RWPE2 (cell line): ENCODE measurements at regions not wholly inside any gene's neighbourhood (a gene's known extent, or its start where the extent isn't known, plus 50 kb on each side); places are given as distances from the start of the nearest gene placed in this dataset.

Source experiments
- ATAC-seq: fragments of 200-7000 bp; cut with Tn5 transposase; 3 replicates; pipeline ENCODE4 v1.9.1; 2021; ENCODE audit warnings: low read depth
- DNase-seq: peaks from one replicate; pipeline ENCODE4 v3.0.0-alpha.2; 2020; ENCODE audit warnings: low spot score
- H3K27ac ChIP-seq: fragments of 450-650 bp; 2 replicates; pipeline ENCODE4 v1.5.1; 2017; ENCODE audit warnings: mild to moderate bottlenecking; ENCODE audit not compliant: poor library complexity, severe bottlenecking
- H3K27me3 ChIP-seq: fragments of 250-450 bp; sonication (Bioruptor Pico); 2 replicates; pipeline ENCODE4 v1.5.1; 2021; ENCODE audit warnings: mild to moderate bottlenecking, moderate library complexity; ENCODE audit not compliant: insufficient read depth, poor library complexity, severe bottlenecking
- H3K36me3 ChIP-seq: fragments of 250-450 bp; sonication (Bioruptor Pico); 2 replicates; pipeline ENCODE4 v1.5.1; 2020; ENCODE audit warnings: low read depth, mild to moderate bottlenecking, moderate library complexity
- H3K4me1 ChIP-seq: fragments of 250-450 bp; sonication (Bioruptor Pico); 2 replicates; pipeline ENCODE4 v1.5.1; 2021; ENCODE audit warnings: mild to moderate bottlenecking, moderate library complexity; ENCODE audit not compliant: insufficient read depth, poor library complexity, severe bottlenecking
- H3K4me3 ChIP-seq: fragments of 250-450 bp; sonication (Bioruptor Pico); 2 replicates; pipeline ENCODE4 v1.5.1; 2021; ENCODE audit warnings: mild to moderate bottlenecking, moderate library complexity; ENCODE audit not compliant: severe bottlenecking
- H3K9me3 ChIP-seq: fragments of 250-450 bp; sonication (Bioruptor Pico); 2 replicates; pipeline ENCODE4 v1.5.1; 2021; ENCODE audit warnings: mild to moderate bottlenecking, moderate library complexity; ENCODE audit not compliant: severe bottlenecking
- CTCF ChIP-seq: fragments of 450-650 bp; IDR thresholded peaks from one replicate; pipeline ENCODE4 v1.5.1; 2017; ENCODE audit warnings: mild to moderate bottlenecking, moderate library complexity; ENCODE audit not compliant: poor library complexity, severe bottlenecking

GRCh38 chr13:84677836-84678235 is 795.6 kb upstream of the SLITRK1 start:
- no peaks in the 10 kb centered on the region for H3K4me1 ChIP-seq
- no peak for ATAC-seq
- TF ChIP-seq CTCF: no peak
- H3K9me3 ChIP-seq: no peaks in the 10 kb centered on the region
- no peak for DNase-seq
- H3K4me3 ChIP-seq: no peak overlapping the region
- no peaks in the 10 kb centered on the region for H3K36me3 ChIP-seq
- H3K27ac ChIP-seq: no peak overlapping the region
- no peaks in the 10 kb centered on the region for H3K27me3 ChIP-seq

GRCh38 chr13:84672616-84673015 is 790.3 kb upstream of the SLITRK1 start:
- no peaks in the 10 kb centered on the region for H3K36me3 ChIP-seq
- TF ChIP-seq CTCF: no peak

GRCh38 chr13:84670245-84670644 is 788.0 kb upstream of the SLITRK1 start:
- no peak for TF ChIP-seq CTCF
- ATAC-seq (no peak), DNase-seq (no peak)
- H3K36me3 ChIP-seq: no peaks in the 10 kb centered on the region
- no peaks in the 10 kb centered on the region for H3K27me3 ChIP-seq
- no peaks in the 10 kb centered on the region for H3K4me1 ChIP-seq
- no peak overlapping the region for H3K27ac ChIP-seq
- no peaks in the 10 kb centered on the region for H3K9me3 ChIP-seq
- no peak overlapping the region for H3K4me3 ChIP-seq

More at GRCh38 chr13:84672616-84673015, 790.3 kb upstream of the SLITRK1 start:
- Histone ChIP-seq H3K9me3 (no peaks in the 10 kb centered on the region), H3K27me3 (no peaks in the 10 kb centered on the region), H3K4me3 (no peak overlapping the region), H3K4me1 (no peaks in the 10 kb centered on the region), H3K27ac (no peak overlapping the region)
- no peak for DNase-seq
- no peak for ATAC-seq

GRCh38 chr13:84668637-84669036 is 786.4 kb upstream of the SLITRK1 start:
- no peaks in the 10 kb centered on the region for H3K4me1 ChIP-seq
- no peak overlapping the region for H3K4me3 ChIP-seq
- H3K9me3 ChIP-seq: no peaks in the 10 kb centered on the region
- H3K27ac ChIP-seq: no peak overlapping the region
- no peaks in the 10 kb centered on the region for H3K36me3 ChIP-seq
- no peak for TF ChIP-seq CTCF
- H3K27me3 ChIP-seq: no peaks in the 10 kb centered on the region
- ATAC-seq (no peak), DNase-seq (no peak)

GRCh38 chr13:84662491-84662890 is 780.2 kb upstream of the SLITRK1 start:
- H3K4me3 ChIP-seq: no peak overlapping the region
- no peak overlapping the region for H3K27ac ChIP-seq
- H3K27me3 ChIP-seq: no peaks in the 10 kb centered on the region
- no peaks in the 10 kb centered on the region for H3K9me3 ChIP-seq
- H3K36me3 ChIP-seq: no peaks in the 10 kb centered on the region
- TF ChIP-seq CTCF: no peak
- no peaks in the 10 kb centered on the region for H3K4me1 ChIP-seq
- DNase-seq: no peak
- ATAC-seq: no peak
